Body of pancreas (tissue), 4 donors: ENCODE measurements at regions not wholly inside any gene's neighbourhood (a gene's known extent, or its start where the extent isn't known, plus 50 kb on each side); places are given as distances from the start of the nearest gene placed in this dataset.
"Not testable (repeated sequence)": the region's sequence is repeated elsewhere in the genome, so short reads cannot be mapped to it uniquely, and the experiment has no call there.

Experiments used
- ATAC-seq: fragments of 150-250 bp; one replicate; pipeline ENCODE4 v1.9.1; 2016
- DNase-seq, 4 donors: peaks; one replicate each; pipeline ENCODE4 v3.0.0-alpha.2; 2019
- H3K27ac ChIP-seq, 4 donors: fragments of 200-600 bp; sonication (generic); 1 replicate in 3 of 4; 2 replicates in 1 of 4; pipeline versions ENCODE4 v1.5.1 to v1.6.1; 2016 to 2019; ENCODE audit warnings: mild to moderate bottlenecking in 1 of 4, mixed read lengths in 1 of 4, moderate library complexity in 1 of 4
- H3K27me3 ChIP-seq, 2 donors: fragments of 200-600 bp; sonication (generic); one replicate each; pipeline ENCODE4 v1.6.0; 2016; ENCODE audit warnings: mild to moderate bottlenecking in 1 of 2
- H3K36me3 ChIP-seq, 2 donors: fragments of 200-600 bp; sonication (generic); replicated peaks in 1 of 2; 2 replicates each; pipeline ENCODE4 v1.5.1; 2016; ENCODE audit warnings: low read depth in 2 of 2; ENCODE audit not compliant: insufficient read depth in 1 of 2
- H3K4me1 ChIP-seq: fragments of 200-600 bp; sonication (generic); one replicate; pipeline ENCODE4 v1.6.0; 2016
- H3K4me3 ChIP-seq, 2 donors: fragments of 200-600 bp; sonication (generic); 1 replicate in 1 of 2; 2 replicates in 1 of 2; pipeline ENCODE4 v1.5.1; 2016 to 2019
- H3K9me3 ChIP-seq, 3 donors: fragments of 200-600 bp; sonication (generic); 1 replicate in 2 of 3; 2 replicates in 1 of 3; pipeline ENCODE4 v1.5.1; 2016
- CTCF ChIP-seq, 7 experiments: fragments of 450-650 bp in 4 of 7; fragments of 200-600 bp in 3 of 7; sonication (generic) in 3 of 7; IDR thresholded peaks; one replicate each; pipeline ENCODE4 v1.5.1; 2016 to 2019; ENCODE audit warnings: antibody characterized with exemption in 7 of 7
- POLR2A ChIP-seq, 3 donors: fragments of 450-650 bp; IDR thresholded peaks; one replicate each; pipeline ENCODE4 v1.6.1; 2016; ENCODE audit warnings: antibody characterized with exemption in 3 of 3, mild to moderate bottlenecking in 2 of 3
- WGBS, 2 donors: methylation state at CpG; one replicate each; pipeline ENCODE4 v1.1.5; 2017; 5-methylcytosine and 5-hydroxymethylcytosine counted together
- intact Hi-C: fragments of 100-400 bp; cut with DNase I; formaldehyde crosslinking; loops from one replicate; pipeline ENCODE4 v1.15.1; 2023

GRCh38 chr14:82009993-82010392 lies 476.3 kb upstream of the SEL1L start:
- H3K27ac ChIP-seq: no peak overlapping the region
- H3K9me3 ChIP-seq: no peaks in the 10 kb centered on the region
- H3K4me1 ChIP-seq: no peaks in the 10 kb centered on the region
- intact Hi-C loops: no loop called here
- H3K4me3 ChIP-seq: no peak overlapping the region
- ATAC-seq (no peak), DNase-seq (no peak)
- no peaks in the 10 kb centered on the region for H3K36me3 ChIP-seq
- TF ChIP-seq CTCF (IDR thresholded peaks at IDR 0.05) (no peak), POLR2A (IDR thresholded peaks at IDR 0.05) (no peak)
- no peaks in the 10 kb centered on the region for H3K27me3 ChIP-seq
- 38 to 44% methylated on average over 2 of the region's 2 CpGs for WGBS, 2 donors

GRCh38 chr14:82011460-82011859 lies 477.8 kb upstream of the SEL1L start:
- no peaks in the 10 kb centered on the region for H3K4me1 ChIP-seq
- no peak overlapping the region for H3K27ac ChIP-seq
- no peak for ATAC-seq
- intact Hi-C loops: no loop called here
- TF ChIP-seq POLR2A (IDR thresholded peaks at IDR 0.05): no peak
- TF ChIP-seq CTCF (IDR thresholded peaks at IDR 0.05): no peak
- 92 to 97% methylated on average over 3 of the region's 3 CpGs for WGBS, 2 donors
- H3K36me3 ChIP-seq: no peaks in the 10 kb centered on the region
- no peak for DNase-seq
- no peaks in the 10 kb centered on the region for H3K9me3 ChIP-seq
- no peaks in the 10 kb centered on the region for H3K27me3 ChIP-seq
- H3K4me3 ChIP-seq: no peak overlapping the region

GRCh38 chr14:82029038-82029437 lies 495.4 kb upstream of the SEL1L start:
- Histone ChIP-seq H3K4me3 (no peak overlapping the region), H3K27ac (no peak overlapping the region), H3K36me3 (no peaks in the 10 kb centered on the region), H3K27me3 (no peaks in the 10 kb centered on the region), H3K4me1 (no peaks in the 10 kb centered on the region), H3K9me3 (no peaks in the 10 kb centered on the region)
- DNase-seq (no peak), ATAC-seq (no peak)
- TF ChIP-seq CTCF (IDR thresholded peaks at IDR 0.05): no peak
- TF ChIP-seq POLR2A (IDR thresholded peaks at IDR 0.05): no peak
- intact Hi-C loops: no loop called here
- 71 to 91% methylated on average over 1 of the region's 1 CpG for WGBS, 2 donors

- 25 to 34% methylated on average over 3 of the region's 3 CpGs for WGBS, 2 donors
- no peaks in the 10 kb centered on the region for H3K36me3 ChIP-seq
- intact Hi-C loops: no loop called here
- no peak for ATAC-seq
- no peak overlapping the region for H3K4me3 ChIP-seq
- no peak for DNase-seq
- H3K9me3 ChIP-seq: no peaks in the 10 kb centered on the region
- no peak overlapping the region for H3K27ac ChIP-seq
- H3K4me1 ChIP-seq: no peaks in the 10 kb centered on the region
- TF ChIP-seq CTCF (IDR thresholded peaks at IDR 0.05) (no peak), POLR2A (IDR thresholded peaks at IDR 0.05) (no peak)
- H3K27me3 ChIP-seq: no peaks in the 10 kb centered on the region
Measured at GRCh38 chr14:82035397-82035796, 501.7 kb upstream of the SEL1L start.

GRCh38 chr14:82038066-82038465 lies 504.4 kb upstream of the SEL1L start:
- H3K9me3 ChIP-seq, DNase-seq, H3K27ac ChIP-seq, H3K36me3 ChIP-seq, H3K27me3 ChIP-seq, intact Hi-C loops, ATAC-seq, H3K4me3 ChIP-seq, H3K4me1 ChIP-seq: not testable (repeated sequence)
- 87 to 89% methylated on average over 3 of the region's 3 CpGs for WGBS, 2 donors
